ENCODE measurements at regions not wholly inside any gene's neighbourhood (a gene's known extent, or its start where the extent isn't known, plus 50 kb on each side); places are given as distances from the start of the nearest gene placed in this dataset.
A peak's percentile ranks its signal among the peaks of the same experiment; 100 is the strongest.
"Not testable (repeated sequence)": the region's sequence is repeated elsewhere in the genome, so short reads cannot be mapped to it uniquely, and the experiment has no call there.

DNA sequence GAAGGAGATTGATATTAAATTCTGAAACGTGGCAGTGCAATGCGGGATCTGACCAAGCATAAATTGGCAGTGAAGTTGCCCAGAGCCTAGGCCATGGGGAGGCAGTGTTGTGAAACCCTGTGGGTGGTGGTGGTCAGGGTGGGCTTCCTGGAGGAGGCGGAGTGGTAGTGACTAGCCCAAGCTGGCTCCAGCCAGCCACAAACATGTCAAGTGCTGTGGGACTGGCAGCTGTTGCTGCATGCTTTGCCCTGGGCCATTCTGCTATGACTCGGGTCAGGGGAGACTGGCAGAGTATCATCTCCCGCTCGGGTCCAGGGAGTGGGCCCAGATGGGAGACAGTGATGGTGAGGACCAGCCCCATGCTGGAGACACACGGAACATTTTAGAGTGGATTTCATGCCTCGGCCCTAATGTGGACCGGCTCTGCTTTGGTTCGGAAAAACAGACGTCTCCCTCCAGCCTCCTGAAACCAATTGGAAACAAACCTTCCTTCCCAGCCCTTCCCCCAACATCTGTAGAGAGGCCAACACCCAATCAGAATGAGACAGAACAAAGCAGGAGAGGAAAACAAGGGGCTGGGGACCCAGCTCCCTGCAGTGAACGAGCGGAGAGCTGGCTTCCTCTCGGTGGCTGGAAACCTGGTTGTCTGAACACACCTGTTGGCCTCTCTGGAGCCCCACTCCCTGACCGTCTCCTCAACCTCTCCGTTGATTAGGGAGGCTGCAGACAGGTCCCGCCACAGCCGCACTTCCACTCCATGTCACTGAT lies 58.2 kb downstream of the TMEM270 start:
- no peak for DNase-seq (ENCODE audit: low spot score)

- DNase-seq (ENCODE audit: low spot score) = no peak
These were observed 58.9 kb downstream of the TMEM270 start for GRCh38 chr7:73919694-73920375.

DNA sequence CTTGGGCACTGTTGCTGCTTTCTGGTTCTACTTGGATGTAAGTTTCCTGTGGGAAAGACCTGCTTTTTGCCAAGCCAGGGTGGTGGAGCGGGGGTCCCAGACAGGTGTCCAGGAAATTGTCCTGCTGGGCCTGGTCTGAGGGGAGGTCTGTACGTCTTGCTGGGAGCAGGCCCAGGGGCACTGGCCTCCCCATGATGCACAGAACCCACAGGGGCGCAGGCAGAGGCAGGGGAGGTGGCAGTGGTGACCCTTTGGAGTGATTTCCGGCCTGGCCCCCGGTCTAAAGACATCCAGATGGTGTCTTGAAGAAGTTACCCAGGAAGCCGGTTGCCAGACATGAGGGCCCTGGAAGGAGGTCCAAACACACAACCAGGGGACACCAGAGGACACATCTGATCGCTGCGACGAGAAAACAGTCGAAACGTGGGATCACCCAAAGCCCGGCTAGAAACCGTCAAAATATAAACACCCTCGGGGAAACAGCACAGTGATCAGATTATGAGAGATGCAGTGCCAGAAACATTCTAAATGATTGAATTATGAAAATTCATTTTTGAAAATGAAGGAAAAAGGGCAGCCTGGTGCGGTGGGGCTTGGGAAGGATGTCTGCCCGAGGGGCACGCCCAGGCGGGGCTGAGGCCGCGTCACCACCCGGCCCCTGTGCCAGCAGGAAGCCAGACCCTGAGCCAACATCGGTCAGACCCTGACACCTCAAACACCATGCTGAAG lies 59.6 kb downstream of the TMEM270 start:
- DNase-seq (ENCODE audit: low spot score) = no peak

DNA sequence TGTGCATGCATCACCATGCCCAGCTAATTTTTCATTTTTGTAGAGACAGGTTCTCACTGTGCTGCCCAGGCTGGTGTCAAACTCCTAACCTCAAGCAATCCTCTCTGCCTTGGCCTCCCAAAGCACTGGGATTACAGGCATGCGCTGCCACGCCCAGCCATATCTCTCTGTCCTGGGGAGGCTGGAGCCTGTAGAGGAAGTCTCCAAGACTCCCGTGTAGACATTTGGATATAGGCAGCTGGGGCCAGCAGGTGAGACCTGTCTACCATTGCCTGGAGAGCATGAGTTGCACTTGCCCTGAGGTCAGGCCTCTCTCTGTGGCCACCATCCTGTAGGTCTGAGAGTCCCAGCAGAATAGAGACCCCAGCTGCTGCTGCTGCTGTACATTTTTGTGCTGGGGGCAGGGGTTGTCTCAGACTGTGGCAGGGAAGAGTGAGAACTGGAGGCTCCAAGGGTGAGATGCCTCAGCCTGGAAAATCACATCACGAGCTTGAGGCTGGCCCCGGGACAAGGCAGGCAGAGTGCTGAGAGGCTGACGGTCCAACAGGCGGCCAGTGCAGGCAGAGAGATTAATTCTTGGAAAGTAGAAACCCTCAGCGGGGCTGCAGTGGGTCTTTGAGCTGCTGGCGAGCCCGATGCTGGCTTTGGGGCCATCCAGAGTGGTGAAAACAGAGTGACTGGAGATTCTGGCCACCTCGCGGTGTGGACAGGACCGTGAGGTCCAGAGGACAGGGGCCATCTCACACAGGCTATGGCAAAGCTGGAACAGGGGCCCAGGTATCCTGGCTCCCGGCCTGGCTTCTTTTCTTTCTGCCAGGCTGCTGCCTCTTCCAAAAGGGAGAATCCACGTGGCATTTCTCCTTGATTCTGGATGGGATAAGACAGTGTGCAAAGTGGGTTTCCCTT lies 60.9 kb downstream of the TMEM270 start:
- DNase-seq (ENCODE audit: low spot score) = no peak

GRCh38 chr7:73928644-73929043 lies 67.7 kb downstream of the TMEM270 start:
- DNase-seq (ENCODE audit: low spot score) = not testable (repeated sequence)

DNA sequence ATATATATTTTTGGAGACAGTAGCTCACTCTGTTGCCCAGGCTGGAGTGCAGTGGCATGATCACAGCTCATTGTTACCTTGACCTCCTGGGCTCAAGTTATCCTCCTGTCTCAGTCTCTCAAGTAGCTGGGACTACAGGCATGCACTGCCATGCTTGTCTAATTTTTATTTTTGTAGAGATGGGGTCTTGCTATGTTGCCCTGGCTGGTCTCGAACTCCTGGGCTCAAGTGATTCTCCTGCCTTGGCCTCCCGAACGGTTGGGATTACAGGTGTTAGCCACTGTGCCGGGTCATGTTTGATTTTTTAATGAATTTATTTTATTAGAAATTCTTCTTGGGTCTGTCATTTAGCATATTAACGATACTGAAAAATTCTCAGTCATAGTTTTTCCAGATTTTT lies 70.5 kb downstream of the TMEM270 start:
- DNase-seq (ENCODE audit: low spot score) = no peak

GRCh38 chr7:73932364-73932763 lies 71.4 kb downstream of the TMEM270 start:
- no peak for DNase-seq (ENCODE audit: low spot score)

- DNase-seq (ENCODE audit: low spot score) = no peak
These were observed 72.1 kb downstream of the TMEM270 start for GRCh38 chr7:73933091-73933490.

- DNase-seq (ENCODE audit: low spot score) = no peak
These were observed 76.0 kb downstream of the TMEM270 start for GRCh38 chr7:73936967-73937366.

DNA sequence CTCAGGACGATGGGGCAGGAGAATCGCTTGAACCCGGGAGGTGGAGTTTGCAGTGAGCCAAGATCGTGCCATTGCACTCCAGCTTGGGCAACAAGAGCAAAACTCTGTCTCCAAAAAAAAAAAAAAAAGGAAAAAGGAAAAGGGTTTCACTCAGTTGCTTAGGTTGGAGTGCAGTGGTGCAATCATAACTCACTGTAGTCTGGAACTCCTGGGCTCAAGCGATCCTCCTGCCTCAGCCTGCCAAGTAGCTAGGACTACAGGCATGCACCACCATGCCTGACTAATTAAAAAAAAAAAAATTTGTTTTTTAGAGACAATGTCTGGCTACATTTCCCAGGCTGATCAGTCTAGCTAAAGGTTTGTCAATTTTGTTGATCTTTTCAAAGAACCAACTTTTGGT lies 76.7 kb downstream of the TMEM270 start:
- DNase-seq (ENCODE audit: low spot score) = not testable (repeated sequence)

DNA sequence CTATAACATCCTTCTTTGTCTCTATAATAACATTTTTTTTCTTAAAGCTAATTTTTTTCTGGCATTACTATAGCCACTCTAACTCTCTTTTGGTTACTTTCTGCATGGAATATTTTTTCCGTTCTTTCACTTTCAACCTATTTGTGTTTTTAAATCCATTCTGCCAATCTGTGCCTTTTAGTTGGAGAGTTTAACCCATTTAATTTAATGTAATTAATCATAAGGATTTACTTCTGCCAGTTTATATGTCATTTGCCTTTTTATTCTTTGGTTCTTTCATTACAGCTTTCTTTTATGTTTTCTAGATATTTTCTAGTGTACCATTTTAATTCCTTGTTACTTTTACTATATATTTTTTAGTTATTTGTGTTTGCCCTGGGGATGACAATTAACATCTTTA lies 78.6 kb downstream of the TMEM270 start:
- no peak for DNase-seq (ENCODE audit: low spot score)

DNA sequence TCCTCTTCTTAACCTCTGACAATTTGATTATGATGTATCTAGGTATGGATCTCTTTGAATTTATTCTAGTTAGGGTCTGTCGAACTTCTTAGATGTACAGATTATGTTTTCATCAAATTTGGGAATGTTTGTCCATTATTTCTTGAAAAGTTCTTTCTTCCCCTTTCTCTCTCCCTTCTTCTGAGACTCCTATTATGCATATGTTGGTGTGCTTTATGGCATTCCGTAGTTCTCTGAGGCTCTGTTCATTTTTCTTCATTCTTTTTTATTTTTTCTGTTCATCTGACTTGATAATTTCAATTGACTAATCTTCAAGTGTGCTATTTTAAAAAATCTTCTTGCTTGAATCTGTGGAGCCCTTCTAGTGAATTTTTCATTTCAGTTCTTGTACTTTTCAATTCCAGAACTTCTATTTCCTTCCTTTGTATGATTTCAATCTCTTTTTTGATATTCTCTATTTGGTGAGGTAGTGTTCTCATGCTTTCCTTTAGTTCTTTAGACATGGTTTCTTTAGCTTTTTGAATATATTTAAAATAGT lies 79.8 kb downstream of the TMEM270 start:
- no peak for DNase-seq (ENCODE audit: low spot score)

DNA sequence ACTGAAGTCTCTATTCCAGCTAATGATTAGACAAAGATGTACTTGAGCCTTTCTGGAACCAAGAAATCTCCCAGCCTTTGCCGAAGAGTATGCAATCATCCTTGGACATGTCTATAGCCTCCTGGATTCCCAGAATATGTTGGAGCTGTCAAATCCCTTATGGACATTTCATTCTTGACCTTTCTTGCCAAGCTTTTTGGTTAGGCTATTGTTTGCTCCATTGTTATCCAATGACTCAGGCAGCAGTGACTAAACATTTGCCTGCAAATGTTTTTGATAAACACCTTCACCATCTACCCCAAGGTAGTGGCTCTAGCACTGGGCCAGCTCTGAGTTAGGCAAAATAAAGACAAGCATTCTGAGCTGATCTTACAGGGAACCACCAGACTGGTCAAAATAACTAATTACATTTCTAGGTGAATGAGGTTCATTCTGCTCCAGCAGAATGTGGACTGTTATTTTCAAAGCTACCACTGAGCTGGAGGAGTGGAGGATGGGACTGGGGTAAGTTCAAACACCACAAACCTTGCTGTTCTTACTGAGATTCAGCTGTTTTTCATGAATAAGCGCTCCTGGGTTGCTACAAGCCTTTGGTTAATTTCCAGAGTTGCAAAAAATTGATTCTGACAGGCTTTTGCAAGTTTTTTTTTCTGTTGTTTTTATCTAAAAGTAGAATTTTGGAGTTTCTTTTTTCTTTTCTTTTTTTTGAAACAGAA lies 81.0 kb downstream of the TMEM270 start:
- no peak for DNase-seq (ENCODE audit: low spot score)

- no peak for DNase-seq (ENCODE audit: low spot score)
These were observed 83.0 kb upstream of the ELN start for GRCh38 chr7:73945022-73945421.

DNA sequence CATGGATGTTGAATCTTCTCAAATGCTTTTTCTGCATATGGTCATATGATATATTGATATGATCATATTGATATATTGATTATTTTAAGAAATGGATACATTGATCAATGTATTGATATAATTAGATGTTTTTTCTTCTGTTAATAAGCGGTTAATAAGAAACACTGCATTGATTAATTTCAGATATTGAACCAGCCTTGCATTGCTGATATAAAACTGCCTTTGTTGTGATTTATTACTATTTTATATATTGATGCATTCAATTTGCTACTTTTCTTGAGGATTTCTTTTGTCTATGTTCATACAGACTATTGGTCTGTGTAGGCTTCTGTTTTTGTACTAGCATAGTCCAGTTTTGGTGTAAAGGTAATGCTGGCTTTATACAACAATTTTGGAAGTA lies 79.7 kb upstream of the ELN start:
- no peak for DNase-seq (ENCODE audit: low spot score)

GRCh38 chr7:73952266-73952665 lies 75.7 kb upstream of the ELN start:
- DNase-seq (ENCODE audit: low spot score) = no peak

- no peak for DNase-seq (ENCODE audit: low spot score)
These were observed 73.8 kb upstream of the ELN start for GRCh38 chr7:73954181-73954580.

DNA sequence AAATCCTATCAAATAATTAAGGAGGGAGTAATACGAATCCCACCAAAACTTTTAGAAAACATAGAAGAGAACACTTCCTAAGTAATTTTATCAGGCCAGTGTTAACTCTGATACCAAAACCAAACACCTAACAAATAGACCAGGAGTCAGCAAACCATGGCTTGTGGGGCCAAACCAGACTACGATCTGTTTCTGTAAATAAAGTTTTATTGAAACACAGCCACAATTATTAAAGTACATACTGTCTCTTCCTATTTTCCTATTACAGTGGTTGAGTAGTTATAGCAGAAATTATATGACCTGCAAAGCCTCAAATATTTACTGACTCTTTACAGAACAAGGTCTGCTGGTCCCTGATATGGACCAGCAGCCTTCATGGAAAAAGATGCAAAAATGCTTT lies 73.1 kb upstream of the ELN start:
- no peak for DNase-seq (ENCODE audit: low spot score)

- DNase-seq (ENCODE audit: low spot score) = peak; percentile 64
These were observed 67.4 kb upstream of the ELN start for GRCh38 chr7:73960548-73960947.

DNA sequence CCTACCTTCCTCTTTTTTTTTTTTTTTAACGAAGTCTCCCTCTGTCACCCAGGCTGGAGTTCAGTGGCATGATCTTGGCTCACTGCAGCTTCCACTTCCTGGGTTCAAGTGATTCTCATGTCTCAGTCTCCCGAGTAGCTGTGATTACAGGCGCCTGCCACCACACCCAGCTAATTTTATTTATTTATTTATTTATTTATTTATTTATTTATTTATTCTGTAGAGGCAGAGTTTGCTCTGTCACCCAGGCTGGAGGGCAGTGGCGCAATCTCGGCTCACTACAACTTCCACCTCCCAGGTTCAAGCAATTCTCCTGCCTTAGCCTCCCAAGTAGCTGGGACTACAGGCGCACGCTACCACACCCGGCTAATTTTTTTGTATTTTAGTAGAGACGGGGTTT lies 66.0 kb upstream of the ELN start:
- not testable (repeated sequence) for DNase-seq (ENCODE audit: low spot score)
